ENCODE measurements at regions not wholly inside any gene's neighbourhood (a gene's known extent, or its start where the extent isn't known, plus 50 kb on each side); places are given as distances from the start of the nearest gene placed in this dataset.

- H3K27me3 ChIP-seq: no peaks in the 10 kb centered on the region
- no peaks in the 10 kb centered on the region for H3K9me3 ChIP-seq
- H3K4me3 ChIP-seq: no peak overlapping the region
- H3K36me3 ChIP-seq: no peaks in the 10 kb centered on the region
- H3K9ac ChIP-seq (ENCODE audit: low read depth in 2 of 2, low read length in 2 of 2): no peak overlapping the region
- intact Hi-C loops (cut with DNase I): no loop called here
- peak; percentile 31 for TF ChIP-seq CTCF (IDR thresholded peaks at IDR 0.05)
- no peak overlapping the region for H3K27ac ChIP-seq
- H3K4me1 ChIP-seq: no peaks in the 10 kb centered on the region
- no peak for DNase-seq
Measured at GRCh38 chr16:19980632-19981265, 92.9 kb downstream of the GPR139 start.

- Histone ChIP-seq H3K4me3 (no peak overlapping the region), H3K27me3 (no peaks in the 10 kb centered on the region), H3K4me1 (no peaks in the 10 kb centered on the region), H3K36me3 (no peaks in the 10 kb centered on the region), H3K9ac (ENCODE audit: low read depth in 2 of 2, low read length in 2 of 2) (no peak overlapping the region), H3K27ac (no peak overlapping the region), H3K9me3 (no peaks in the 10 kb centered on the region)
- no peak for DNase-seq
- intact Hi-C loops (cut with DNase I): no loop called here
- TF ChIP-seq CTCF (IDR thresholded peaks at IDR 0.05): no peak
Measured at GRCh38 chr16:19979638-19980037, 94.1 kb downstream of the GPR139 start.

GRCh38 chr16:19974607-19975006 is 90.0 kb upstream of the GPRC5B start:
- H3K9me3 ChIP-seq: no peaks in the 10 kb centered on the region
- DNase-seq: no peak
- H3K9ac ChIP-seq (ENCODE audit: low read depth in 2 of 2, low read length in 2 of 2): no peak overlapping the region
- H3K4me3 ChIP-seq: no peak overlapping the region
- no peaks in the 10 kb centered on the region for H3K27me3 ChIP-seq
- H3K27ac ChIP-seq: no peak overlapping the region
- no peak for TF ChIP-seq CTCF (IDR thresholded peaks at IDR 0.05)
- intact Hi-C loops (cut with DNase I): no loop called here
- no peaks in the 10 kb centered on the region for H3K4me1 ChIP-seq
- H3K36me3 ChIP-seq: no peaks in the 10 kb centered on the region

GRCh38 chr16:19972111-19972510 is 87.5 kb upstream of the GPRC5B start:
- H3K4me3 ChIP-seq: no peak overlapping the region
- no peaks in the 10 kb centered on the region for H3K9me3 ChIP-seq
- H3K9ac ChIP-seq (ENCODE audit: low read depth in 2 of 2, low read length in 2 of 2): no peak overlapping the region
- no peaks in the 10 kb centered on the region for H3K27me3 ChIP-seq
- H3K36me3 ChIP-seq: no peaks in the 10 kb centered on the region
- H3K27ac ChIP-seq: no peak overlapping the region
- no peak for DNase-seq
- intact Hi-C loops (cut with DNase I): no loop called here
- TF ChIP-seq CTCF (IDR thresholded peaks at IDR 0.05): no peak
- no peaks in the 10 kb centered on the region for H3K4me1 ChIP-seq

- no peak for TF ChIP-seq CTCF (IDR thresholded peaks at IDR 0.05)
- DNase-seq: peak; percentile 27
- Histone ChIP-seq H3K36me3 (no peaks in the 10 kb centered on the region), H3K27me3 (no peaks in the 10 kb centered on the region), H3K9me3 (no peaks in the 10 kb centered on the region), H3K4me3 (no peak overlapping the region), H3K4me1 (no peaks in the 10 kb centered on the region), H3K27ac (no peak overlapping the region), H3K9ac (ENCODE audit: low read depth in 2 of 2, low read length in 2 of 2) (no peak overlapping the region)
- intact Hi-C loops (cut with DNase I): loop anchor here (10.0 kb wide), 1 partner anchor 64 kb away; no protein-coding TSS in a partner anchor
Measured at GRCh38 chr16:19968891-19969683, 84.4 kb upstream of the GPRC5B start.

All from colonic mucosa (tissue), 4 donors.